HFF-Myc (cell line): ENCODE measurements at regions not wholly inside any gene's neighbourhood (a gene's known extent, or its start where the extent isn't known, plus 50 kb on each side); places are given as distances from the start of the nearest gene placed in this dataset.

Experiments
- DNase-seq: peaks from one replicate; pipeline ENCODE4 v3.0.0-alpha.2; 2011; ENCODE audit warnings: low read depth; ENCODE audit errors: extremely low read depth
- H3K4me3 ChIP-seq: replicated peaks from 2 replicates; pipeline ENCODE4 v1.5.1; 2011; ENCODE audit warnings: low read depth, mild to moderate bottlenecking, control low read depth, low read length
- CTCF ChIP-seq: IDR thresholded peaks from 2 replicates; pipeline ENCODE4 v1.5.1; 2012; ENCODE audit warnings: mild to moderate bottlenecking, low read depth, low read length, control low read depth; ENCODE audit errors: missing control alignments

- DNase-seq: no peak
- no peak for TF ChIP-seq CTCF
These were observed 83.0 kb downstream of the YTHDF1 start for GRCh38 chr20:63132715-63133471.

GRCh38 chr20:63132131-63132714 is 83.7 kb downstream of the YTHDF1 start:
- no peak for DNase-seq
- H3K4me3 ChIP-seq: no peak overlapping the region
- TF ChIP-seq CTCF: no peak

More at GRCh38 chr20:63132715-63133471, 83.0 kb downstream of the YTHDF1 start:
- no peak overlapping the region for H3K4me3 ChIP-seq

GRCh38 chr20:63130658-63131577 is 85.0 kb downstream of the YTHDF1 start:
- TF ChIP-seq CTCF: no peak
- H3K4me3 ChIP-seq: no peak overlapping the region
- DNase-seq: no peak

GRCh38 chr20:63129991-63130657 is 85.8 kb downstream of the YTHDF1 start:
- H3K4me3 ChIP-seq: no peak overlapping the region
- DNase-seq: no peak
- no peak for TF ChIP-seq CTCF

GRCh38 chr20:63129376-63129965 is 86.5 kb downstream of the YTHDF1 start:
- no peak for DNase-seq
- TF ChIP-seq CTCF: no peak
- no peak overlapping the region for H3K4me3 ChIP-seq

- no peak for DNase-seq
- TF ChIP-seq CTCF: no peak
- H3K4me3 ChIP-seq: no peak overlapping the region
These were observed 87.0 kb downstream of the YTHDF1 start for GRCh38 chr20:63128956-63129355.
